ENCODE measurements at regions not wholly inside any gene's neighbourhood (a gene's known extent, or its start where the extent isn't known, plus 50 kb on each side); places are given as distances from the start of the nearest gene placed in this dataset.
"Not testable (repeated sequence)": the region's sequence is repeated elsewhere in the genome, so short reads cannot be mapped to it uniquely, and the experiment has no call there.

DNA sequence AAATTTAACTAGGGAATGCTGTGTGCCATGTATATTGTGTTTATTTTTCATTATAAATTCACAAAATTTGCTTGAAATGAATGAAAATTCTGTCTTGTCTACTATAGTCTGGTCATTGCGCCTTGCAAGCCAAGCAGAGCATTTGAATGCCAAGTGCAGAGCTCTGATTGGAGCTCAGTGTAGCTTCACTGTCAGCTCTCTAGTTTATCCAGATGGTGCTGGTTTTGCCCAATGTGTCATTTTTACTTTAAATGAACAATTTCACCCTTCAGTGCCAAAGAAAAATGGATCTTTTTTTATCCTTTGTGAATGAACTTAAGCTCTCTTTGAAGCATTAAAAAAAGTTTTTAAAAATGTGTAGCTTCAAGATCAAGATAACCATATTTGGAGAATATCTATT lies 225.6 kb upstream of the CACNA2D1 start:
- Histone ChIP-seq H3K4me1 (ENCODE audit: insufficient read depth, low read length, poor library complexity, severe bottlenecking) (no peaks in the 10 kb centered on the region), H3K27me3 (ENCODE audit: insufficient read depth, low read length, poor library complexity, severe bottlenecking) (no peaks in the 10 kb centered on the region), H3K79me2 (ENCODE audit: insufficient read depth, low read length) (no peaks in the 10 kb centered on the region), H2AFZ (ENCODE audit: low read length) (no peak overlapping the region), H3K9me3 (ENCODE audit: insufficient read depth, low read depth, low read length) (no peaks in the 10 kb centered on the region), H4K20me1 (ENCODE audit: insufficient read depth, low read length, poor library complexity, severe bottlenecking) (no peaks in the 10 kb centered on the region), H3K36me3 (ENCODE audit: insufficient read depth, low read length) (no peaks in the 10 kb centered on the region), H3F3A (ENCODE audit: low read depth) (no peaks in the 10 kb centered on the region), H3K9ac (ENCODE audit: low read depth, low read length, poor library complexity, severe bottlenecking) (no peak overlapping the region), H3K4me2 (ENCODE audit: low read depth, low read length, poor library complexity, severe bottlenecking) (no peak overlapping the region), H3K9me2 (replicated peaks; ENCODE audit: low read depth, low read length) (no peaks in the 10 kb centered on the region), H3K4me3 (ENCODE audit: low read length, poor library complexity, severe bottlenecking) (no peak overlapping the region)
- TF ChIP-seq EZH2phosphoT487 (IDR thresholded peaks at IDR 0.05; ENCODE audit: borderline replicate concordance) = no peak

DNA sequence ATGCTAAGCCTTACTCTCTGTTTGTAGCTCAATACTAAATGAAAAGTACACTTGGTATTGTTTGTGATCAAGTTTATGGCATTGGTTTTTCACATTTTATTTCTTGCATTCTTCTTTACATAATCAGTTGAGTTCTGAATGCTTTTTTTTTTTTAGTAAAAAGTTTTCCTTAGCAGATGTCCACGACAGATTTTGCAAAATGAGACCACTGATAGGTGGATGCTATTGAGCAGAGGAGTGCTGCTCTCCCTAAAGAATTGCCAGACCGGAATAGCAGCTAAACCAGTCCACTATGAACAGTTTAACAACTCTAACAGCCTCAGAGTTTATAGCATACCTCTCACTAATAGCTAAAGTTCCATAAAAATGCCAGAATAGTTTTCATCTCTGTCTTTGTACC lies 225.1 kb upstream of the CACNA2D1 start:
- Histone ChIP-seq H3K27me3 (ENCODE audit: insufficient read depth, low read length, poor library complexity, severe bottlenecking) (no peaks in the 10 kb centered on the region), H3K4me2 (ENCODE audit: low read depth, low read length, poor library complexity, severe bottlenecking) (no peak overlapping the region), H3K36me3 (ENCODE audit: insufficient read depth, low read length) (no peaks in the 10 kb centered on the region), H2AFZ (ENCODE audit: low read length) (no peak overlapping the region), H3K9me2 (replicated peaks; ENCODE audit: low read depth, low read length) (no peaks in the 10 kb centered on the region), H3K9me3 (ENCODE audit: insufficient read depth, low read depth, low read length) (no peaks in the 10 kb centered on the region), H3F3A (ENCODE audit: low read depth) (no peaks in the 10 kb centered on the region), H3K9ac (ENCODE audit: low read depth, low read length, poor library complexity, severe bottlenecking) (no peak overlapping the region), H3K79me2 (ENCODE audit: insufficient read depth, low read length) (no peaks in the 10 kb centered on the region), H3K4me1 (ENCODE audit: insufficient read depth, low read length, poor library complexity, severe bottlenecking) (no peaks in the 10 kb centered on the region), H3K4me3 (ENCODE audit: low read length, poor library complexity, severe bottlenecking) (no peak overlapping the region), H4K20me1 (ENCODE audit: insufficient read depth, low read length, poor library complexity, severe bottlenecking) (no peaks in the 10 kb centered on the region)
- TF ChIP-seq, protein P1, sequence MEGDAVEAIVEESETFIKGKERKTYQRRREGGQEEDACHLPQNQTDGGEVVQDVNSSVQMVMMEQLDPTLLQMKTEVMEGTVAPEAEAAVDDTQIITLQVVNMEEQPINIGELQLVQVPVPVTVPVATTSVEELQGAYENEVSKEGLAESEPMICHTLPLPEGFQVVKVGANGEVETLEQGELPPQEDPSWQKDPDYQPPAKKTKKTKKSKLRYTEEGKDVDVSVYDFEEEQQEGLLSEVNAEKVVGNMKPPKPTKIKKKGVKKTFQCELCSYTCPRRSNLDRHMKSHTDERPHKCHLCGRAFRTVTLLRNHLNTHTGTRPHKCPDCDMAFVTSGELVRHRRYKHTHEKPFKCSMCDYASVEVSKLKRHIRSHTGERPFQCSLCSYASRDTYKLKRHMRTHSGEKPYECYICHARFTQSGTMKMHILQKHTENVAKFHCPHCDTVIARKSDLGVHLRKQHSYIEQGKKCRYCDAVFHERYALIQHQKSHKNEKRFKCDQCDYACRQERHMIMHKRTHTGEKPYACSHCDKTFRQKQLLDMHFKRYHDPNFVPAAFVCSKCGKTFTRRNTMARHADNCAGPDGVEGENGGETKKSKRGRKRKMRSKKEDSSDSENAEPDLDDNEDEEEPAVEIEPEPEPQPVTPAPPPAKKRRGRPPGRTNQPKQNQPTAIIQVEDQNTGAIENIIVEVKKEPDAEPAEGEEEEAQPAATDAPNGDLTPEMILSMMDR (conservative IDR thresholded peaks at IDR 0.05; ENCODE audit: low read length) = no peak
- TF ChIP-seq EZH2phosphoT487 (IDR thresholded peaks at IDR 0.05; ENCODE audit: borderline replicate concordance) = no peak

DNA sequence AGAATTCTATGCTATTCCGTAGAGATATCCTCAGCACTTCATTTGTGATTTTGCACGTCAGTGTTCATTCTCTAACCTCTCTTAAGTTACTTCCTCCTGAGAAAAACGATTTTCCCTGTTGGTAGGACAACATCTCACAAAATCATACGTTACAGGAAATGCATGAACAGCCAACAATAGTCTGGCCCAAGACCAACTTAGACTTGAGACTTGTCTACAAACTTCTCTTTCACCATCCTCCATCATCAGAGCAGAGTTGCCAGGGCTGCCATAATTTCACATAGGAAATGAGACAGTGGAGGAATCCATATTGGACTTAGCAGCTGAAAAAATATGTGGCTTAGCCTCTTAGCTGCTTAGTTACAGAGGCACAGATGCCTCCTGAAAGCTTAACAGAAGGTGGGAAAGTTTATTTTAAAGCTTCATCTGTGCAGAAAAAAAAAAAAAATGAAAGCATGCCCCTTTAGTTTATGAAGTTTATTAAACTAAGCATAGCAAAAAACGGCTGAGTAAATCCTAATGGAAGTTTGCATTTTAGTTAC lies 222.5 kb upstream of the CACNA2D1 start:
- TF ChIP-seq, protein P1 (conservative IDR thresholded peaks at IDR 0.05; ENCODE audit: low read length) = no peak
- no peak for TF ChIP-seq EZH2phosphoT487 (IDR thresholded peaks at IDR 0.05; ENCODE audit: borderline replicate concordance)
- Histone ChIP-seq H3K9me3 (ENCODE audit: insufficient read depth, low read depth, low read length) (no peaks in the 10 kb centered on the region), H3K4me2 (ENCODE audit: low read depth, low read length, poor library complexity, severe bottlenecking) (no peak overlapping the region), H4K20me1 (ENCODE audit: insufficient read depth, low read length, poor library complexity, severe bottlenecking) (no peaks in the 10 kb centered on the region), H3K4me3 (ENCODE audit: low read length, poor library complexity, severe bottlenecking) (no peak overlapping the region), H3K27me3 (ENCODE audit: insufficient read depth, low read length, poor library complexity, severe bottlenecking) (no peaks in the 10 kb centered on the region), H3K9ac (ENCODE audit: low read depth, low read length, poor library complexity, severe bottlenecking) (no peak overlapping the region), H3K79me2 (ENCODE audit: insufficient read depth, low read length) (no peaks in the 10 kb centered on the region), H3F3A (ENCODE audit: low read depth) (no peaks in the 10 kb centered on the region), H2AFZ (ENCODE audit: low read length) (peak overlapping the region; percentile 61; the same call in 1 of the 2 replicates), H3K4me1 (ENCODE audit: insufficient read depth, low read length, poor library complexity, severe bottlenecking) (no peaks in the 10 kb centered on the region), H3K36me3 (ENCODE audit: insufficient read depth, low read length) (no peaks in the 10 kb centered on the region), H3K9me2 (replicated peaks; ENCODE audit: low read depth, low read length) (no peaks in the 10 kb centered on the region)

DNA sequence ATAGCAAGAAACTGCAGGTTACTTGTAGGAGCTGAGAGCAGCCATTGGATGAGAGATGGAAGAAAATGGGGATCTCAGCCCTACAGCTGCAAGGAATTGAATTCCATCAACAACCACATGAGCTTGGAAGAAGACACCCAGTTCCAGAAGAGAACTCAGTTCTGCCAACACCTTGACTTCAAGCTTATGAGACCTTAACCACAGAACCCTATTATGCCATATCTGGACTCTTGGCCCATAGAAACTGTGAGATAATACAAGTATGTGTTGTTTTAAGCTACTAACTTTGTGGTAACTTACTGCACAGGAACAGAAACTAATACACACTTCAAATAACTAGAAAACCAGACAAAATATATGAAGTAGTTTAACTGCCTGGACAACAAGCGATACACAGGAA lies 212.4 kb upstream of the CACNA2D1 start:
- no peak overlapping the region for H2AFZ ChIP-seq (ENCODE audit: low read length)

DNA sequence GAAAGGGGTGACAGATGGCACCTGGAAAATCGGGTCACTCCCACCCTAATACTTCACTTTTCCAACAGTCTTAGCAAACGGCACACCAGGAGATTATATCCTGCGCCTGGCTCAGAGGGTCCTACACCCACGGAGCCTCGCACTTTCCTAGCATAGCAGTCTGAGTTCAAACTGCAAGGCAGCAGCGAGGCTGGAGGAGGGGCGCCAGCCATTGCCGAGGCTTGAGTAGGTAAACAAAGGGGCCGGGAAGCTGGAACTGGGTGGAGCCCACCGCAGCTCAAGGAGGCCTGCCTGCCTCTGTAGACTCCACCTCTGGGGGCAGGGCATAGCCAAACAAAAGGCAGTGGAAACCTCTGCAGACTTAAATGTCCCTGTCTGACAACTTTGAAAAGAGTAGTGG lies 206.5 kb upstream of the CACNA2D1 start:
- not testable (repeated sequence) for H3K79me2 ChIP-seq (ENCODE audit: insufficient read depth, low read length); H3K9ac ChIP-seq (ENCODE audit: low read depth, low read length, poor library complexity, severe bottlenecking); H3K4me1 ChIP-seq (ENCODE audit: insufficient read depth, low read length, poor library complexity, severe bottlenecking); H3K36me3 ChIP-seq (ENCODE audit: insufficient read depth, low read length); H4K20me1 ChIP-seq (ENCODE audit: insufficient read depth, low read length, poor library complexity, severe bottlenecking); H3K9me2 ChIP-seq (replicated peaks; ENCODE audit: low read depth, low read length); H3K4me2 ChIP-seq (ENCODE audit: low read depth, low read length, poor library complexity, severe bottlenecking); H3K4me3 ChIP-seq (ENCODE audit: low read length, poor library complexity, severe bottlenecking); H3K9me3 ChIP-seq (ENCODE audit: insufficient read depth, low read depth, low read length); H3K27me3 ChIP-seq (ENCODE audit: insufficient read depth, low read length, poor library complexity, severe bottlenecking); H3F3A ChIP-seq (ENCODE audit: low read depth); H2AFZ ChIP-seq (ENCODE audit: low read length)

More for the DNA sequence above, 212.4 kb upstream of the CACNA2D1 start:
- H3K9me2 ChIP-seq (replicated peaks; ENCODE audit: low read depth, low read length) = no peaks in the 10 kb centered on the region
- H3K36me3 ChIP-seq (ENCODE audit: insufficient read depth, low read length) = no peaks in the 10 kb centered on the region
- no peak overlapping the region for H3K9ac ChIP-seq (ENCODE audit: low read depth, low read length, poor library complexity, severe bottlenecking)
- H3K4me1 ChIP-seq (ENCODE audit: insufficient read depth, low read length, poor library complexity, severe bottlenecking) = no peaks in the 10 kb centered on the region
- H3K9me3 ChIP-seq (ENCODE audit: insufficient read depth, low read depth, low read length) = no peaks in the 10 kb centered on the region
- H3K79me2 ChIP-seq (ENCODE audit: insufficient read depth, low read length) = no peaks in the 10 kb centered on the region
- no peak overlapping the region for H3K4me3 ChIP-seq (ENCODE audit: low read length, poor library complexity, severe bottlenecking)
- H3K27me3 ChIP-seq (ENCODE audit: insufficient read depth, low read length, poor library complexity, severe bottlenecking) = no peaks in the 10 kb centered on the region
- H4K20me1 ChIP-seq (ENCODE audit: insufficient read depth, low read length, poor library complexity, severe bottlenecking) = no peaks in the 10 kb centered on the region
- no peak overlapping the region for H3K4me2 ChIP-seq (ENCODE audit: low read depth, low read length, poor library complexity, severe bottlenecking)
- no peaks in the 10 kb centered on the region for H3F3A ChIP-seq (ENCODE audit: low read depth)
- no peak for TF ChIP-seq EZH2phosphoT487 (IDR thresholded peaks at IDR 0.05; ENCODE audit: borderline replicate concordance)
- TF ChIP-seq, protein P1 (conservative IDR thresholded peaks at IDR 0.05; ENCODE audit: low read length) = no peak
